ENCODE measurements at regions not wholly inside any gene's neighbourhood (a gene's known extent, or its start where the extent isn't known, plus 50 kb on each side); places are given as distances from the start of the nearest gene placed in this dataset.
"Not testable (repeated sequence)": the region's sequence is repeated elsewhere in the genome, so short reads cannot be mapped to it uniquely, and the experiment has no call there.

- DNase-seq (ENCODE audit: low spot score) = no peak
These were observed 312.5 kb downstream of the SHQ1 start for GRCh38 chr3:72535772-72536171.

GRCh38 chr3:72533591-72534473 is 314.4 kb downstream of the SHQ1 start:
- DNase-seq (ENCODE audit: low spot score) = no peak

- no peak for DNase-seq (ENCODE audit: low spot score)
These were observed 317.8 kb downstream of the SHQ1 start for GRCh38 chr3:72530426-72530825.

GRCh38 chr3:72529081-72529480 is 319.2 kb downstream of the SHQ1 start:
- DNase-seq (ENCODE audit: low spot score) = no peak

- DNase-seq (ENCODE audit: low spot score) = no peak
These were observed 324.7 kb downstream of the SHQ1 start for GRCh38 chr3:72523429-72524151.

GRCh38 chr3:72520690-72521308 is 327.4 kb downstream of the SHQ1 start:
- no peak for DNase-seq (ENCODE audit: low spot score)

GRCh38 chr3:72519946-72520604 is 328.2 kb downstream of the SHQ1 start:
- DNase-seq (ENCODE audit: low spot score) = no peak

- DNase-seq (ENCODE audit: low spot score) = no peak
These were observed 330.3 kb downstream of the SHQ1 start for GRCh38 chr3:72517921-72518424.

- no peak for DNase-seq (ENCODE audit: low spot score)
These were observed 330.9 kb downstream of the SHQ1 start for GRCh38 chr3:72517336-72517735.

GRCh38 chr3:72516361-72516760 is 331.9 kb downstream of the SHQ1 start:
- no peak for DNase-seq (ENCODE audit: low spot score)

GRCh38 chr3:72515941-72516340 is 332.3 kb downstream of the SHQ1 start:
- no peak for DNase-seq (ENCODE audit: low spot score)

- no peak for DNase-seq (ENCODE audit: low spot score)
These were observed 333.0 kb downstream of the SHQ1 start for GRCh38 chr3:72515281-72515680.

GRCh38 chr3:72510247-72510646 is 338.0 kb downstream of the SHQ1 start:
- DNase-seq (ENCODE audit: low spot score) = no peak

- DNase-seq (ENCODE audit: low spot score) = no peak
These were observed 342.5 kb downstream of the SHQ1 start for GRCh38 chr3:72505539-72506405.

- not testable (repeated sequence) for DNase-seq (ENCODE audit: low spot score)
These were observed 350.7 kb downstream of the SHQ1 start for GRCh38 chr3:72497501-72497900.

- no peak for DNase-seq (ENCODE audit: low spot score)
These were observed 352.1 kb downstream of the SHQ1 start for GRCh38 chr3:72496051-72496670.

GRCh38 chr3:72494626-72495025 is 353.6 kb downstream of the SHQ1 start:
- DNase-seq (ENCODE audit: low spot score) = no peak

- no peak for DNase-seq (ENCODE audit: low spot score)
These were observed 354.1 kb downstream of the SHQ1 start for GRCh38 chr3:72494130-72494529.

- no peak for DNase-seq (ENCODE audit: low spot score)
These were observed 356.0 kb downstream of the SHQ1 start for GRCh38 chr3:72492240-72492639.

GRCh38 chr3:72490688-72491435 is 357.4 kb downstream of the SHQ1 start:
- DNase-seq (ENCODE audit: low spot score) = no peak

All from cerebellar cortex (tissue), 1 donor.